Natural killer cell (primary cell): ENCODE measurements at regions not wholly inside any gene's neighbourhood (a gene's known extent, or its start where the extent isn't known, plus 50 kb on each side); places are given as distances from the start of the nearest gene placed in this dataset.

Source experiments
- ATAC-seq, 3 donors: fragments of 150-1000 bp in 2 of 3; fragments of 200-7000 bp in 1 of 3; cut with Tn5 transposase; 1 replicate in 1 of 3; 2 replicates in 2 of 3; pipeline ENCODE4 v1.10.0; 2021; ENCODE audit warnings: mild to moderate bottlenecking in 2 of 3, moderate library complexity in 2 of 3
- DNase-seq, 2 donors: peaks; one replicate each; pipeline versions ENCODE4 v3.0.0 to v3.0.0-alpha.2; 2013 to 2021; ENCODE audit warnings: mixed read lengths in 1 of 2
- H3K27ac ChIP-seq: one replicate; pipeline ENCODE4 v1.5.1; 2013; ENCODE audit warnings: mild to moderate bottlenecking, low read length
- H3K27me3 ChIP-seq: one replicate; pipeline ENCODE4 v1.6.1; 2013; ENCODE audit warnings: low read length; ENCODE audit not compliant: control insufficient read depth, insufficient read depth
- H3K36me3 ChIP-seq: one replicate; pipeline ENCODE4 v1.6.1; 2013; ENCODE audit warnings: low read length; ENCODE audit not compliant: control insufficient read depth, insufficient read depth
- H3K4me1 ChIP-seq: one replicate; pipeline ENCODE4 v1.6.1; 2013; ENCODE audit warnings: low read length; ENCODE audit not compliant: control insufficient read depth, insufficient read depth
- H3K4me3 ChIP-seq: one replicate; pipeline ENCODE4 v1.5.1; 2013; ENCODE audit warnings: low read length
- H3K9me3 ChIP-seq: one replicate; pipeline ENCODE4 v1.6.1; 2013; ENCODE audit warnings: low read length; ENCODE audit not compliant: control insufficient read depth, insufficient read depth
- H3K27ac Mint-ChIP-seq, 2 donors: one replicate each; pipeline ENCODE4 v1.8.0; 2022; ENCODE audit warnings: mild to moderate bottlenecking in 2 of 2, mixed read lengths in 2 of 2, moderate library complexity in 1 of 2
- H3K27me3 Mint-ChIP-seq, 2 donors: one replicate each; pipeline ENCODE4 v1.8.0; 2022; ENCODE audit warnings: low read depth in 2 of 2, mixed read lengths in 2 of 2
- H3K36me3 Mint-ChIP-seq: one replicate; pipeline ENCODE4 v1.8.0; 2022; ENCODE audit warnings: mixed read lengths
- H3K4me1 Mint-ChIP-seq, 2 donors: one replicate each; pipeline ENCODE4 v1.8.0; 2022; ENCODE audit warnings: mixed read lengths in 2 of 2
- H3K4me3 Mint-ChIP-seq: one replicate; pipeline ENCODE4 v1.8.0; 2022; ENCODE audit warnings: mild to moderate bottlenecking, moderate library complexity, mixed read lengths
- H3K9me3 Mint-ChIP-seq, 2 donors: one replicate each; pipeline ENCODE4 v1.8.0; 2022; ENCODE audit warnings: mixed read lengths in 2 of 2
- CTCF ChIP-seq: fragments of 200-600 bp; IDR thresholded peaks from one replicate; pipeline ENCODE4 v1.8.0; 2022; ENCODE audit warnings: antibody characterized with exemption
- WGBS: methylation state at CpG from one replicate; pipeline ENCODE4 v1.1.7; 2013; ENCODE audit warnings: missing lambda C conversion rate; ENCODE audit not compliant: insufficient coverage; 5-methylcytosine and 5-hydroxymethylcytosine counted together
- intact Hi-C: fragments of 100-400 bp; cut with micrococcal nuclease; formaldehyde crosslinking; loops from one replicate; pipeline ENCODE4 v1.14.2; 2022

- WGBS, result 89% methylated on average over 1 of the region's 1 CpG
- no peaks in the 10 kb centered on the region for H3K9me3 ChIP-seq
- no peaks in the 10 kb centered on the region for H3K27me3 Mint-ChIP-seq
- peaks cover 2 to 4% of the 10 kb centered on the region in 2 donors for H3K9me3 Mint-ChIP-seq
- H3K36me3 Mint-ChIP-seq, result no peaks in the 10 kb centered on the region
- H3K27ac Mint-ChIP-seq, result no peak overlapping the region
- no peaks in the 10 kb centered on the region for H3K4me1 ChIP-seq
- H3K27me3 ChIP-seq, result no peaks in the 10 kb centered on the region
- no peaks in the 10 kb centered on the region for H3K36me3 ChIP-seq
- no peaks in the 10 kb centered on the region for H3K4me1 Mint-ChIP-seq
- ATAC-seq (no peak), DNase-seq (no peak)
- H3K27ac ChIP-seq, result no peak overlapping the region
- H3K4me3 Mint-ChIP-seq, result no peak overlapping the region
- H3K4me3 ChIP-seq, result no peak overlapping the region
- intact Hi-C loops, result no loop called here
- no peak for TF ChIP-seq CTCF
These were observed 231.0 kb upstream of the ADGRL2 start for GRCh38 chr1:81569761-81570160.

DNA sequence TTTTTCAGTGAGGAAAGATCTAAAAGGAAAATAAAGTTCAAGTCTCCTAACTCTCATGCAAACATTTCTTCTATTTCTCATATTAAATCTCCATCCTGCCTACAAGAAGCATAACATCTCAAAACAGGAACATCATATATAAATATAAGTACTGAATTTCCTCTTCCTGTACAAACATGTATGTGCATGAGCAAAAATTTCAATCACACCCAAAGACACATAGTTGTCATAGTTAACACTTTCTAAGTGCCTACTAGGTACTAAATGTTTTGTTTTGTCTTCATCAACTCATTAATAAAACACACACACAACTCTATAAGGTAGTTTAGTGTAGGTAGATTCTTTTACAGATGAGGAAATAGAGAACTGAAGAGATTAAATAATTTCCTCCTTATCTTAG is 237.1 kb upstream of the ADGRL2 start:
- H3K4me3 Mint-ChIP-seq, result no peak overlapping the region
- no peaks in the 10 kb centered on the region for H3K4me1 ChIP-seq
- no peak overlapping the region for H3K27ac Mint-ChIP-seq
- H3K36me3 Mint-ChIP-seq, result no peaks in the 10 kb centered on the region
- intact Hi-C loops, result no loop called here
- H3K4me3 ChIP-seq, result no peak overlapping the region
- no peaks in the 10 kb centered on the region for H3K9me3 ChIP-seq
- no peaks in the 10 kb centered on the region for H3K27me3 ChIP-seq
- H3K27ac ChIP-seq, result no peak overlapping the region
- no peaks in the 10 kb centered on the region for H3K27me3 Mint-ChIP-seq
- H3K36me3 ChIP-seq, result no peaks in the 10 kb centered on the region
- no peak for ATAC-seq
- H3K4me1 Mint-ChIP-seq, result no peaks in the 10 kb centered on the region
- peaks cover 9 to 11% of the 10 kb centered on the region in 2 donors for H3K9me3 Mint-ChIP-seq
- TF ChIP-seq CTCF, result no peak
- DNase-seq, result no peak

GRCh38 chr1:81562934-81563333 is 237.8 kb upstream of the ADGRL2 start:
- ATAC-seq (no peak), DNase-seq (no peak)
- Histone ChIP-seq H3K4me3 (no peak overlapping the region), H3K36me3 (no peaks in the 10 kb centered on the region), H3K4me1 (no peaks in the 10 kb centered on the region), H3K27ac (no peak overlapping the region), H3K9me3 (no peaks in the 10 kb centered on the region), H3K27me3 (no peaks in the 10 kb centered on the region)
- TF ChIP-seq CTCF, result no peak
- 47% methylated on average over 2 of the region's 3 CpGs for whole genome bisulfite sequencing
- Mint-ChIP-seq H3K36me3 (no peaks in the 10 kb centered on the region), H3K4me3 (no peak overlapping the region), H3K4me1 (no peaks in the 10 kb centered on the region), H3K9me3 (peaks cover 9 to 13% of the 10 kb centered on the region in 2 donors), H3K27me3 (no peaks in the 10 kb centered on the region), H3K27ac (no peak overlapping the region)
- intact Hi-C loops, result no loop called here

GRCh38 chr1:81560629-81561028 is 240.1 kb upstream of the ADGRL2 start:
- WGBS, result 82% methylated on average over 7 of the region's 7 CpGs
- Histone ChIP-seq H3K27me3 (no peaks in the 10 kb centered on the region), H3K4me3 (no peak overlapping the region), H3K27ac (no peak overlapping the region), H3K9me3 (no peaks in the 10 kb centered on the region), H3K36me3 (no peaks in the 10 kb centered on the region), H3K4me1 (no peaks in the 10 kb centered on the region)
- H3K4me1 Mint-ChIP-seq, result no peaks in the 10 kb centered on the region
- peaks cover 11 to 14% of the 10 kb centered on the region in 2 donors for H3K9me3 Mint-ChIP-seq
- H3K4me3 Mint-ChIP-seq, result no peak overlapping the region
- no peaks in the 10 kb centered on the region for H3K36me3 Mint-ChIP-seq
- ATAC-seq (no peak), DNase-seq (no peak)
- intact Hi-C loops, result no loop called here
- H3K27ac Mint-ChIP-seq, result no peak overlapping the region
- TF ChIP-seq CTCF, result no peak
- no peaks in the 10 kb centered on the region for H3K27me3 Mint-ChIP-seq
